ENCODE measurements at regions not wholly inside any gene's neighbourhood (a gene's known extent, or its start where the extent isn't known, plus 50 kb on each side); places are given as distances from the start of the nearest gene placed in this dataset.

GRCh38 chr4:80136270-80136669 lies 61.0 kb upstream of the PRDM8 start:
- H3K27ac ChIP-seq (ENCODE audit: insufficient read depth, low read length, poor library complexity, severe bottlenecking): no peak overlapping the region
- no peak overlapping the region for H3K4me3 ChIP-seq (ENCODE audit: insufficient read depth, low read depth, low read length, poor library complexity, severe bottlenecking)
- H3K9me3 ChIP-seq (ENCODE audit: control insufficient read depth, low read length): no peaks in the 10 kb centered on the region
- DNase-seq: no peak
- no peaks in the 10 kb centered on the region for H3K36me3 ChIP-seq (ENCODE audit: control insufficient read depth, insufficient read depth, low read length)
- H3K27me3 ChIP-seq (replicated peaks; ENCODE audit: control insufficient read depth, insufficient read depth, low read length, poor library complexity, severe bottlenecking): no peaks in the 10 kb centered on the region
- H3K4me1 ChIP-seq (ENCODE audit: control insufficient read depth, insufficient read depth, low read length, poor library complexity, severe bottlenecking): peaks cover 8% of the 10 kb centered on the region

- Histone ChIP-seq H3K4me3 (ENCODE audit: insufficient read depth, low read depth, low read length, poor library complexity, severe bottlenecking) (no peak overlapping the region), H3K27me3 (replicated peaks; ENCODE audit: control insufficient read depth, insufficient read depth, low read length, poor library complexity, severe bottlenecking) (no peaks in the 10 kb centered on the region), H3K4me1 (ENCODE audit: control insufficient read depth, insufficient read depth, low read length, poor library complexity, severe bottlenecking) (peaks cover 8% of the 10 kb centered on the region), H3K36me3 (ENCODE audit: control insufficient read depth, insufficient read depth, low read length) (no peaks in the 10 kb centered on the region), H3K9me3 (ENCODE audit: control insufficient read depth, low read length) (no peaks in the 10 kb centered on the region), H3K27ac (ENCODE audit: insufficient read depth, low read length, poor library complexity, severe bottlenecking) (no peak overlapping the region)
- no peak for DNase-seq
Measured at GRCh38 chr4:80135702-80136058, 61.6 kb upstream of the PRDM8 start.

GRCh38 chr4:80134936-80135701 lies 62.1 kb upstream of the ANTXR2 start:
- H3K36me3 ChIP-seq (ENCODE audit: control insufficient read depth, insufficient read depth, low read length): no peaks in the 10 kb centered on the region
- no peak overlapping the region for H3K27ac ChIP-seq (ENCODE audit: insufficient read depth, low read length, poor library complexity, severe bottlenecking)
- no peak for DNase-seq
- H3K27me3 ChIP-seq (replicated peaks; ENCODE audit: control insufficient read depth, insufficient read depth, low read length, poor library complexity, severe bottlenecking): no peaks in the 10 kb centered on the region
- H3K4me1 ChIP-seq (ENCODE audit: control insufficient read depth, insufficient read depth, low read length, poor library complexity, severe bottlenecking): peaks cover 8% of the 10 kb centered on the region
- H3K9me3 ChIP-seq (ENCODE audit: control insufficient read depth, low read length): no peaks in the 10 kb centered on the region
- no peak overlapping the region for H3K4me3 ChIP-seq (ENCODE audit: insufficient read depth, low read depth, low read length, poor library complexity, severe bottlenecking)

GRCh38 chr4:80133240-80133783 lies 60.3 kb upstream of the ANTXR2 start:
- no peak for DNase-seq
- H3K4me3 ChIP-seq (ENCODE audit: insufficient read depth, low read depth, low read length, poor library complexity, severe bottlenecking): no peak overlapping the region
- no peaks in the 10 kb centered on the region for H3K9me3 ChIP-seq (ENCODE audit: control insufficient read depth, low read length)
- H3K4me1 ChIP-seq (ENCODE audit: control insufficient read depth, insufficient read depth, low read length, poor library complexity, severe bottlenecking): peaks cover 9% of the 10 kb centered on the region
- H3K27me3 ChIP-seq (replicated peaks; ENCODE audit: control insufficient read depth, insufficient read depth, low read length, poor library complexity, severe bottlenecking): no peaks in the 10 kb centered on the region
- H3K36me3 ChIP-seq (ENCODE audit: control insufficient read depth, insufficient read depth, low read length): no peaks in the 10 kb centered on the region
- no peak overlapping the region for H3K27ac ChIP-seq (ENCODE audit: insufficient read depth, low read length, poor library complexity, severe bottlenecking)

DNA sequence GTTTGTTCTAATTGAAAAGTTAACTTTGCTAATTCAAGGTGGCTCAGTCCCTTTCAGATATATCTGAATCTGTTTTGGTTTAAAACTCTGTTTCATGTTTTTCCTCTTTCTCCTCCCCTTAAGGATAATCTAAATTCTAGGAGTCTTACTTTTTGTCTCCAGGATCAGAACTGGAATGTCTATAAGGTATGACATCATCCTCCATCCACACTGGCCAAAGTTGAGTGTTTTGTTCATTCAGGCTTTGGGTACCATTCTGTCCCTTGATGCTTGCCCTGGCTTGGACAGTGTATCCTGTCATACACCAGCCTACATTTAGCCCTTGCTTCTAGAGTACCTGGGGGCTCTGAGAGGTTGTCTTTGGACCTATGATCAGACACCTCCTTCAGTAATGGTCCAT lies 56.8 kb upstream of the ANTXR2 start:
- H3K27me3 ChIP-seq (replicated peaks; ENCODE audit: control insufficient read depth, insufficient read depth, low read length, poor library complexity, severe bottlenecking): no peaks in the 10 kb centered on the region

GRCh38 chr4:80128941-80129340 lies 55.9 kb upstream of the ANTXR2 start:
- Histone ChIP-seq H3K9me3 (ENCODE audit: control insufficient read depth, low read length) (no peaks in the 10 kb centered on the region), H3K4me3 (ENCODE audit: insufficient read depth, low read depth, low read length, poor library complexity, severe bottlenecking) (no peak overlapping the region), H3K27ac (ENCODE audit: insufficient read depth, low read length, poor library complexity, severe bottlenecking) (peak overlapping the region; percentile 29), H3K36me3 (ENCODE audit: control insufficient read depth, insufficient read depth, low read length) (no peaks in the 10 kb centered on the region), H3K27me3 (replicated peaks; ENCODE audit: control insufficient read depth, insufficient read depth, low read length, poor library complexity, severe bottlenecking) (no peaks in the 10 kb centered on the region), H3K4me1 (ENCODE audit: control insufficient read depth, insufficient read depth, low read length, poor library complexity, severe bottlenecking) (peaks cover 37% of the 10 kb centered on the region)
- DNase-seq: no peak

More for the DNA sequence above, 56.8 kb upstream of the ANTXR2 start:
- Histone ChIP-seq H3K36me3 (ENCODE audit: control insufficient read depth, insufficient read depth, low read length) (no peaks in the 10 kb centered on the region), H3K9me3 (ENCODE audit: control insufficient read depth, low read length) (no peaks in the 10 kb centered on the region), H3K27ac (ENCODE audit: insufficient read depth, low read length, poor library complexity, severe bottlenecking) (no peak overlapping the region), H3K4me1 (ENCODE audit: control insufficient read depth, insufficient read depth, low read length, poor library complexity, severe bottlenecking) (peaks cover 37% of the 10 kb centered on the region), H3K4me3 (ENCODE audit: insufficient read depth, low read depth, low read length, poor library complexity, severe bottlenecking) (no peak overlapping the region)
- DNase-seq: no peak

DNA sequence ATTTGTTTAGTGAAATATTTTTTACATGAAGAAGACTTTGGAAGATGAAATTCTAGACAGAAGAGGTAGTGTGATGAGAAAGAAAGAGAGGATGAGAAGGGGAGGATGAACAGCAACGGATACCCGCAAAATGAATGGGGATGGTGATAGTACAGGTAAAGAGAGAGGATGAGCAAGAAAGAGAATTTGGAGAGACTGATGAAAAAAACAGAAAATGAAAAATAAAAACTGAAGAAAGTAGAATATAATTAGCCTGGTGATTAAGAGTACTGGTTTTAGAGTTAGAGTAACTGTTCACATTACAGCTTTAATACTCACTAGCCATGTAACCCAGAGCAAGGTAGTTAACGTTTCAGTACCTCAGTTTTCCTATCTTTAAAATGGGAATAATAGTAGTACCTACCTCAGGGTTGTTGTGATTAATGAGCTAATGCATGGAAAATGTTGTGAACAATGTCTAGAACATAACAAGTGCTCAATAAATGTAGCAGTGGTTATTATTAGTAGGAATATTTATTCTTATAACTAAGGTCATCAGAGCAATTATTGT lies 54.9 kb upstream of the ANTXR2 start:
- no peak for DNase-seq
- Histone ChIP-seq H3K4me3 (ENCODE audit: insufficient read depth, low read depth, low read length, poor library complexity, severe bottlenecking) (no peak overlapping the region), H3K9me3 (ENCODE audit: control insufficient read depth, low read length) (no peaks in the 10 kb centered on the region), H3K27ac (ENCODE audit: insufficient read depth, low read length, poor library complexity, severe bottlenecking) (peak overlapping the region; percentile 87), H3K4me1 (ENCODE audit: control insufficient read depth, insufficient read depth, low read length, poor library complexity, severe bottlenecking) (peaks cover 37% of the 10 kb centered on the region), H3K36me3 (ENCODE audit: control insufficient read depth, insufficient read depth, low read length) (no peaks in the 10 kb centered on the region), H3K27me3 (replicated peaks; ENCODE audit: control insufficient read depth, insufficient read depth, low read length, poor library complexity, severe bottlenecking) (no peaks in the 10 kb centered on the region)

GRCh38 chr4:80126435-80126834 lies 53.4 kb upstream of the ANTXR2 start:
- Histone ChIP-seq H3K9me3 (ENCODE audit: control insufficient read depth, low read length) (no peaks in the 10 kb centered on the region), H3K27ac (ENCODE audit: insufficient read depth, low read length, poor library complexity, severe bottlenecking) (peak overlapping the region; percentile 87), H3K4me3 (ENCODE audit: insufficient read depth, low read depth, low read length, poor library complexity, severe bottlenecking) (no peak overlapping the region), H3K27me3 (replicated peaks; ENCODE audit: control insufficient read depth, insufficient read depth, low read length, poor library complexity, severe bottlenecking) (no peaks in the 10 kb centered on the region), H3K4me1 (ENCODE audit: control insufficient read depth, insufficient read depth, low read length, poor library complexity, severe bottlenecking) (peaks cover 37% of the 10 kb centered on the region), H3K36me3 (ENCODE audit: control insufficient read depth, insufficient read depth, low read length) (no peaks in the 10 kb centered on the region)
- no peak for DNase-seq

DNA sequence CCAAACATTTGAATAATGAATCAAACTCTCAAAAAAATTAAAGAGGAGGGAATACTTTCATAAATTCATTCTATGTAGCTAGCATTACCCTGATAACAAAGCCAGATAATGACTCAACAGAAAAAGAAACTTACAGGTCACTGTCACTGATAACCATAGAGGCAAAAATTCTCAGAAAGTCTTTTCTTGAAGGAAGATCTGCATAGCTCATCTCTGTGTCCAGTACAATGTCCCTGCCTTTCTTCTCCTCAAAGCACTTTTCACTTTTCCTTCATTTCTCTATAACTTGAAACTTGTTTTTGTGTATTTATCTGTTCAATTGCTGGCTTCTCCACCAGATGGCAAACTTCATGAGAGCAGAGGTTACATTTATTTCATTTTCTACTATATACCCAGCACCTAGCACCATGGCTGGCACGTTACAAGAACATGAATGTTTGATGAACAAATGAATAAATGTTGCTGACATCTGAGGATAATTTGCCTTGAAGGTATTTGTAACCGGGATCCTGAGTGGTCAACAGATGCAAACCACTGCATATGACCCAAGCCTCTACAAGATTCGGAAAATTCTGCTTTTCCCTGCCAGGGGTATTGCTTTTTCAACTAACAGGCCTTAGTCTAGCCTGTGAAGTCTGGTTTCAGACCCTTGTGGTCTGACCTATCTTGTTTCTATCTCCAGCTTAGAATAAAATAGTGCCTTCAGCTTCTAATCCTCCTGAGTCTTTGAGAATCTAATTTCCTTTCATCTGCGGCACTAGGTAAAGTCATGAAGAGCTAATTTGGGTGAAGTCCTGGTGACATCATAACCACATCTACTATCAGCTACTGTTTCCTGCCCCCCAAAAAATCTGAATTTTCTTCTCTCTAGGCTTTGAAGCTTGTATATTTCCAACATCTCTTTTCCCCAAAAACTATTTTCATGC lies 52.5 kb upstream of the ANTXR2 start:
- Histone ChIP-seq H3K36me3 (ENCODE audit: control insufficient read depth, insufficient read depth, low read length) (no peaks in the 10 kb centered on the region), H3K9me3 (ENCODE audit: control insufficient read depth, low read length) (no peaks in the 10 kb centered on the region), H3K4me3 (ENCODE audit: insufficient read depth, low read depth, low read length, poor library complexity, severe bottlenecking) (no peak overlapping the region), H3K4me1 (ENCODE audit: control insufficient read depth, insufficient read depth, low read length, poor library complexity, severe bottlenecking) (peaks cover 37% of the 10 kb centered on the region), H3K27me3 (replicated peaks; ENCODE audit: control insufficient read depth, insufficient read depth, low read length, poor library complexity, severe bottlenecking) (no peaks in the 10 kb centered on the region), H3K27ac (ENCODE audit: insufficient read depth, low read length, poor library complexity, severe bottlenecking) (peak overlapping the region; percentile 87)
- peak; percentile 3 to 19 (median 11) for DNase-seq
